ENCODE measurements at regions not wholly inside any gene's neighbourhood (a gene's known extent, or its start where the extent isn't known, plus 50 kb on each side); places are given as distances from the start of the nearest gene placed in this dataset.

DNA sequence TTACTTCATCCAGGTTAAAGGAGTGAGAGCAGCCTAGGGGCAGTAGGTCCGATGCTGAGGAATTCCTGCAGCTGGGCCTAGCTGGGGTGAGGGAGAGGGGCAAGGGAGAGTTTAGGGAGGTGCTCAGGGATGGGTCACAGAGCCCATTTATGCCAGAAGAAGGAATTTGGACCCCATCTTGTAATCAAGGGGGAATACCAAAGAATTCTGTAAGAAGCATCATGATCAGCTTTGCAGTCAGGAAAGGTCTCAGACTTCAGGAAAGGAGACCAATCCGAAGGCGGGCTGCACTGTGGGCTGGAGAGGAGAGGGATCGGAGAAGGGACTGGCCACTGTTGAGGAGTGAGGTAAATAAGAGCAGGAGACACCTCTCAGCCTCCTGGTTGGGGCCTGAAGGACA is 566.6 kb upstream of the MGMT start:
- Histone ChIP-seq H3K9me3 (ENCODE audit: low read length) (no peaks in the 10 kb centered on the region), H4K20me1 (ENCODE audit: insufficient read depth) (no peaks in the 10 kb centered on the region), H3K79me2 (replicated peaks; ENCODE audit: insufficient read depth, low read length) (no peaks in the 10 kb centered on the region), H3K4me3 (ENCODE audit: low read length) (no peak overlapping the region), H3K9me2 (ENCODE audit: insufficient read depth, low read length) (no peaks in the 10 kb centered on the region), H2AFZ (ENCODE audit: low read depth, low read length) (no peak overlapping the region), H3K27me3 (ENCODE audit: insufficient read depth, low read depth, low read length) (no peaks in the 10 kb centered on the region), H3K4me2 (ENCODE audit: low read length) (no peak overlapping the region), H3K36me3 (ENCODE audit: insufficient read depth, low read length) (no peaks in the 10 kb centered on the region), H3F3A (ENCODE audit: insufficient read depth, low read length, poor library complexity, severe bottlenecking) (no peaks in the 10 kb centered on the region), H3K9ac (ENCODE audit: low read length) (no peak overlapping the region), H3K27ac (ENCODE audit: low read length) (no peak overlapping the region)
- TF ChIP-seq, protein P1, sequence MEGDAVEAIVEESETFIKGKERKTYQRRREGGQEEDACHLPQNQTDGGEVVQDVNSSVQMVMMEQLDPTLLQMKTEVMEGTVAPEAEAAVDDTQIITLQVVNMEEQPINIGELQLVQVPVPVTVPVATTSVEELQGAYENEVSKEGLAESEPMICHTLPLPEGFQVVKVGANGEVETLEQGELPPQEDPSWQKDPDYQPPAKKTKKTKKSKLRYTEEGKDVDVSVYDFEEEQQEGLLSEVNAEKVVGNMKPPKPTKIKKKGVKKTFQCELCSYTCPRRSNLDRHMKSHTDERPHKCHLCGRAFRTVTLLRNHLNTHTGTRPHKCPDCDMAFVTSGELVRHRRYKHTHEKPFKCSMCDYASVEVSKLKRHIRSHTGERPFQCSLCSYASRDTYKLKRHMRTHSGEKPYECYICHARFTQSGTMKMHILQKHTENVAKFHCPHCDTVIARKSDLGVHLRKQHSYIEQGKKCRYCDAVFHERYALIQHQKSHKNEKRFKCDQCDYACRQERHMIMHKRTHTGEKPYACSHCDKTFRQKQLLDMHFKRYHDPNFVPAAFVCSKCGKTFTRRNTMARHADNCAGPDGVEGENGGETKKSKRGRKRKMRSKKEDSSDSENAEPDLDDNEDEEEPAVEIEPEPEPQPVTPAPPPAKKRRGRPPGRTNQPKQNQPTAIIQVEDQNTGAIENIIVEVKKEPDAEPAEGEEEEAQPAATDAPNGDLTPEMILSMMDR (IDR thresholded peaks at IDR 0.05; ENCODE audit: poor library complexity, severe bottlenecking): no peak

DNA sequence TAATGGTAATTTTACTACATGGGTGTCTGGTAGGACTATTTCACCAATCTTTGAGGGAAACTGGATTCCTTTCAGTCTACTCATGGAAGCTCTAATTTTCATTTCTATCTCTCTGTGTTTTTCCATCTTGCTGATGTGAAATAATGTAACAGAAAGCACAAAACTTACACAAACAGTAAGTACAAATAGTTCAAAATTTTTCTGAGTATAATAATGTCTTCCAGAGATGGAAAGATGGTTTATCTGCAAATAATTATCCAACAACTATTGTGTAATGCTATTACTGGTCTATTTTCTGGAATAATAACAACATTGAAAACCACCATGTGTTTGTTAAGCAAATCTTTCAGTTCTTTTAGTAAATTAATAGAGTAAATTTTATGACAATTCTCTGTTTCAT is 565.8 kb upstream of the MGMT start:
- Histone ChIP-seq H4K20me1 (ENCODE audit: insufficient read depth) (no peaks in the 10 kb centered on the region), H3K27me3 (ENCODE audit: insufficient read depth, low read depth, low read length) (no peaks in the 10 kb centered on the region), H3K4me3 (ENCODE audit: low read length) (no peak overlapping the region), H3K9me2 (ENCODE audit: insufficient read depth, low read length) (no peaks in the 10 kb centered on the region), H2AFZ (ENCODE audit: low read depth, low read length) (no peak overlapping the region), H3K4me2 (ENCODE audit: low read length) (no peak overlapping the region), H3K36me3 (ENCODE audit: insufficient read depth, low read length) (no peaks in the 10 kb centered on the region), H3K27ac (ENCODE audit: low read length) (no peak overlapping the region), H3K79me2 (replicated peaks; ENCODE audit: insufficient read depth, low read length) (no peaks in the 10 kb centered on the region), H3K9ac (ENCODE audit: low read length) (no peak overlapping the region), H3K9me3 (ENCODE audit: low read length) (no peaks in the 10 kb centered on the region), H3F3A (ENCODE audit: insufficient read depth, low read length, poor library complexity, severe bottlenecking) (no peaks in the 10 kb centered on the region)
- TF ChIP-seq, protein P1 (IDR thresholded peaks at IDR 0.05; ENCODE audit: poor library complexity, severe bottlenecking): no peak
- TF ChIP-seq MXI1 (conservative IDR thresholded peaks at IDR 0.05; ENCODE audit: poor library complexity, severe bottlenecking): no peak
- no peak for TF ChIP-seq POLR2AphosphoS5 (IDR thresholded peaks at IDR 0.05)
- TF ChIP-seq, protein P2, sequence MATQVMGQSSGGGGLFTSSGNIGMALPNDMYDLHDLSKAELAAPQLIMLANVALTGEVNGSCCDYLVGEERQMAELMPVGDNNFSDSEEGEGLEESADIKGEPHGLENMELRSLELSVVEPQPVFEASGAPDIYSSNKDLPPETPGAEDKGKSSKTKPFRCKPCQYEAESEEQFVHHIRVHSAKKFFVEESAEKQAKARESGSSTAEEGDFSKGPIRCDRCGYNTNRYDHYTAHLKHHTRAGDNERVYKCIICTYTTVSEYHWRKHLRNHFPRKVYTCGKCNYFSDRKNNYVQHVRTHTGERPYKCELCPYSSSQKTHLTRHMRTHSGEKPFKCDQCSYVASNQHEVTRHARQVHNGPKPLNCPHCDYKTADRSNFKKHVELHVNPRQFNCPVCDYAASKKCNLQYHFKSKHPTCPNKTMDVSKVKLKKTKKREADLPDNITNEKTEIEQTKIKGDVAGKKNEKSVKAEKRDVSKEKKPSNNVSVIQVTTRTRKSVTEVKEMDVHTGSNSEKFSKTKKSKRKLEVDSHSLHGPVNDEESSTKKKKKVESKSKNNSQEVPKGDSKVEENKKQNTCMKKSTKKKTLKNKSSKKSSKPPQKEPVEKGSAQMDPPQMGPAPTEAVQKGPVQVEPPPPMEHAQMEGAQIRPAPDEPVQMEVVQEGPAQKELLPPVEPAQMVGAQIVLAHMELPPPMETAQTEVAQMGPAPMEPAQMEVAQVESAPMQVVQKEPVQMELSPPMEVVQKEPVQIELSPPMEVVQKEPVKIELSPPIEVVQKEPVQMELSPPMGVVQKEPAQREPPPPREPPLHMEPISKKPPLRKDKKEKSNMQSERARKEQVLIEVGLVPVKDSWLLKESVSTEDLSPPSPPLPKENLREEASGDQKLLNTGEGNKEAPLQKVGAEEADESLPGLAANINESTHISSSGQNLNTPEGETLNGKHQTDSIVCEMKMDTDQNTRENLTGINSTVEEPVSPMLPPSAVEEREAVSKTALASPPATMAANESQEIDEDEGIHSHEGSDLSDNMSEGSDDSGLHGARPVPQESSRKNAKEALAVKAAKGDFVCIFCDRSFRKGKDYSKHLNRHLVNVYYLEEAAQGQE (IDR thresholded peaks at IDR 0.05; ENCODE audit: borderline replicate concordance): no peak
- no peak for TF ChIP-seq EZH2 (IDR thresholded peaks at IDR 0.05; ENCODE audit: borderline replicate concordance, insufficient read depth, low read length, poor library complexity, severe bottlenecking)
- no peak for TF ChIP-seq RAD21 (conservative IDR thresholded peaks at IDR 0.05)
- no peak for TF ChIP-seq EP300 (conservative IDR thresholded peaks at IDR 0.05; ENCODE audit: poor library complexity, severe bottlenecking)
- no peak for TF ChIP-seq SMC3 (conservative IDR thresholded peaks at IDR 0.05; ENCODE audit: poor library complexity)
